Left ventricle myocardium inferior (tissue), 1 donor: ENCODE measurements at regions not wholly inside any gene's neighbourhood (a gene's known extent, or its start where the extent isn't known, plus 50 kb on each side); places are given as distances from the start of the nearest gene placed in this dataset.

ENCODE experiments used
- DNase-seq: peaks from one replicate; pipeline ENCODE4 v3.0.0-alpha.2; 2020
- H3K27ac ChIP-seq: fragments of 200-600 bp; replicated peaks from 2 replicates; pipeline ENCODE4 v1.8.0; 2021
- H3K27me3 ChIP-seq: fragments of 200-600 bp; 2 replicates; pipeline ENCODE4 v1.8.0; 2021; ENCODE audit warnings: low read depth
- H3K36me3 ChIP-seq: fragments of 200-600 bp; 2 replicates; pipeline ENCODE4 v1.8.0; 2021
- H3K4me1 ChIP-seq: fragments of 200-600 bp; 2 replicates; pipeline ENCODE4 v1.8.0; 2021
- H3K4me3 ChIP-seq: fragments of 200-600 bp; 2 replicates; pipeline ENCODE4 v1.8.0; 2021; ENCODE audit warnings: mild to moderate bottlenecking, moderate library complexity
- H3K9me3 ChIP-seq: fragments of 200-600 bp; replicated peaks from 2 replicates; pipeline ENCODE4 v1.8.0; 2021
- intact Hi-C: fragments of 100-400 bp; cut with micrococcal nuclease; formaldehyde crosslinking; loops from one replicate; pipeline ENCODE4 v1.11.0; 2022
- TF ChIP-seq, protein P1 (sequence below): fragments of 200-600 bp; IDR thresholded peaks from 2 replicates; pipeline ENCODE4 v1.8.0; 2021; ENCODE audit warnings: antibody characterized with exemption, mild to moderate bottlenecking, borderline replicate concordance
- donor health status: DM: no; HTN: yes; CAD: no; lungs with severe emphysema.

DNA sequence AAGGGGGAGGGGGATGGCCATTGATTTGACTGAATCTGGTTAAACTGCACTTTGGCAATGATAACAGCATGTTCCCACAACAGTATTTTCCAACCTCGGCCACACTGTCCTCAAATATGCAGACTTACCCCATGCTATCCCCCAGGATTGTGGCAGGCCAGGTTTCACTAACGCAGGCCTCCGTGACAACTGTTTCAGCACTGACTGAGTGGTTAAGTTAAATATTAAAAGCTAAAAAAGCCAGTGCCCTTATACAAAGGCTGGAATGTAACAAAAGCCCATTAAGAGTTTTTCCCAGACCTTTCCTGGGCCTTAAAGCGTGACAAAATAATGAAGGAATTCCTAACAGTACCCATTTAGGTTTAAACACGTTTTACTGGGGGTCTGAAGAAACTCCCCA is 202.9 kb downstream of the USP25 start:
- no peak overlapping the region for H3K27ac ChIP-seq
- no peak for DNase-seq
- H3K9me3 ChIP-seq: no peaks in the 10 kb centered on the region
- no peaks in the 10 kb centered on the region for H3K27me3 ChIP-seq
- H3K4me1 ChIP-seq: no peaks in the 10 kb centered on the region
- no peak overlapping the region for H3K4me3 ChIP-seq
- TF ChIP-seq, protein P1, sequence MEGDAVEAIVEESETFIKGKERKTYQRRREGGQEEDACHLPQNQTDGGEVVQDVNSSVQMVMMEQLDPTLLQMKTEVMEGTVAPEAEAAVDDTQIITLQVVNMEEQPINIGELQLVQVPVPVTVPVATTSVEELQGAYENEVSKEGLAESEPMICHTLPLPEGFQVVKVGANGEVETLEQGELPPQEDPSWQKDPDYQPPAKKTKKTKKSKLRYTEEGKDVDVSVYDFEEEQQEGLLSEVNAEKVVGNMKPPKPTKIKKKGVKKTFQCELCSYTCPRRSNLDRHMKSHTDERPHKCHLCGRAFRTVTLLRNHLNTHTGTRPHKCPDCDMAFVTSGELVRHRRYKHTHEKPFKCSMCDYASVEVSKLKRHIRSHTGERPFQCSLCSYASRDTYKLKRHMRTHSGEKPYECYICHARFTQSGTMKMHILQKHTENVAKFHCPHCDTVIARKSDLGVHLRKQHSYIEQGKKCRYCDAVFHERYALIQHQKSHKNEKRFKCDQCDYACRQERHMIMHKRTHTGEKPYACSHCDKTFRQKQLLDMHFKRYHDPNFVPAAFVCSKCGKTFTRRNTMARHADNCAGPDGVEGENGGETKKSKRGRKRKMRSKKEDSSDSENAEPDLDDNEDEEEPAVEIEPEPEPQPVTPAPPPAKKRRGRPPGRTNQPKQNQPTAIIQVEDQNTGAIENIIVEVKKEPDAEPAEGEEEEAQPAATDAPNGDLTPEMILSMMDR: no peak
- H3K36me3 ChIP-seq: no peaks in the 10 kb centered on the region
- intact Hi-C loops: no loop called here

DNA sequence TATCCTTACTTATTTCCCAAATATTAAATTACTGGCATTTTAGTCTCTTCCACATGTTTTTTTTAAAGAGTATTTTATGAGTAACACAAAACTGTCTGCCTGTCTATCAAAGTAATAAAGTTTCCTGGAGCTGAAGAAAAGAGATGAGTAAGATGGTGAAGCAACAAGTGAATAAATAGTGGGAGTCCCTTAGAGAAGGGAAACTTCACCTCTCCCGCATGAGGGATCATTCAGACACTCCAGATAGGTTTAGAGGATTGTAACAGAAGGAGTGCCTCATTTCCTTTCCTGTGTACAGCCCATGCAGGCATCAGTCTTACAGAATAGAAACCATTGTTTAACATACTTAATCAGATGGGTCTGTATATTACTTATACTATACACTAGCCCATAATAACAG is 205.7 kb downstream of the USP25 start:
- no peak for DNase-seq
- Histone ChIP-seq H3K27me3 (no peaks in the 10 kb centered on the region), H3K36me3 (no peaks in the 10 kb centered on the region), H3K4me1 (no peaks in the 10 kb centered on the region), H3K9me3 (no peaks in the 10 kb centered on the region), H3K4me3 (no peak overlapping the region), H3K27ac (no peak overlapping the region)
- intact Hi-C loops: no loop called here
- TF ChIP-seq, protein P1: no peak

DNA sequence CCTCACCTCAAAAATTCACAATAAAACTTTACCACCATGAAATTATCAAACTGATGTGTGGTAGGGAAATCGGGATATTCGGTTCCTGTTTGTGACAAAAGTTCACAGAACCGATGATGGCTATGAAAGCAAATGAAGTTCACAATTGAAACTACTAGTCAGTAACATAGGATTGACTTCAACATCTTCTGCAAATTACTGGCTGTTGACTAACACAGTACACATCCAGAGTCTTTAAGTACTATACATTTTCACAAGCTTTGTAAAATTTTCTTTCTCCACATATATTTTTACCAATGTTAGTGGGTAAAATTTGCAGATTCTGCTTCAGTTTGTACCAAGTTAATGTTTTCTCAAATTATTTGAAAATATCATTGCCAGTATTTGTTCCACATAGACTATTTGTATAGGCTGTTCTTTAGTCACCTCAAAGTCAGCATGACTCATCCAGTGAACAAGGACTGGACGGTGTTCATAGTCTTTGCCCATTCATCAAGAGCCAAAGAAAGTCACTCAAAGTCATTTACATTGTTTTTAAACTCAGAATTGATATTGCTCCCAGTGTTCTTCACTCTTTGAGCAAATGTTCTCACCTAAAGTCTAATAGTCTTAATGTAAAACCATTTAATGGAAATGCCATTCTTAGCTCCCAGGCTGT is 213.4 kb downstream of the USP25 start:
- no peak overlapping the region for H3K27ac ChIP-seq
- TF ChIP-seq, protein P1: no peak
- H3K9me3 ChIP-seq: no peaks in the 10 kb centered on the region
- H3K4me3 ChIP-seq: no peak overlapping the region
- H3K27me3 ChIP-seq: no peaks in the 10 kb centered on the region
- no peaks in the 10 kb centered on the region for H3K36me3 ChIP-seq
- H3K4me1 ChIP-seq: no peaks in the 10 kb centered on the region
- intact Hi-C loops: no loop called here
- DNase-seq: no peak

DNA sequence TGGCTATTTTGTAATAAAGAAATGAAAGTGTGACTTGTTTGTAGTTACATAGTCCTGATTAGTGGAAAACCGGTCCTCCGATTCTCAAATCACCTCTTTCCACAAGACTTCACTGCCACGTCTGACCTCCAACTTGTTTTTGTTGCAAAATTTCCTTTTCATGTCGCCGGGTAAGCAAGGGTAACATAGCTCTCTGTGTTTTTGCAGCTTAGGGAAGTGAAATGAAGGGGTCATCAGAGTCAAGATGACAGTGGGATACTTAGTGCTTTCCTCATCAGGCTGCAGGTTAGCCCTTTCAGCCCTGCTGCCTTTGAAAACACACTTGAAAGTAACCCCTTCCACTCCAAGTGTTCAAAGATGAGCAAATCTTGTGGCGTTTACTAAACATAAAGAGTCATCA is 217.9 kb downstream of the USP25 start:
- TF ChIP-seq, protein P1: no peak
- intact Hi-C loops: no loop called here

DNA sequence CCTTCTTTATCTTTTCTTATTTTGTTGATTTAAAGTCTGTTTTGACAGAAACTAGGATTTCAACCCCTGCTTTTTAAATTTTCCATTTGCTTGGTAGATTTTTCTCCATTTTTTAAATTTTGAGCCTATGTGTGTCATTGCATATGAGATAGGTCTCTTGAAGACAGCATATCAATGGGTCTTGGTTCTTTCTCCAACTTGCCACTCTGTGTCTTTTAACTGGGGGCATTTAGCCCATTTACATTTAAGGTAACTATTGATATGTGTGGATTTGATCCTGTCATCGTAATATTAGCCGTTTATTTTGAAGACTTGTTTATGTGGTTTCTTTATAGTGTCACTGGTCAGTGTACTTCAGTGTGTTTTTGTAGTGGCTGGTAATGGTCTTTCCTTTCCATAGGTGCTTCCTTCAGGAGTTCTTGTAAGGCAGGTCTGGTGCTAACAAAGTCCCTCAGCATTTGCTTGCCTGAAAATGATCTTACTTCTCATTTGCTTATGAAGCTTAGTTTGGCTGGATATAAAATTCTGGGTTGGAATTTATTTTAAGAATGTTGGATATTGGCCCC is 223.9 kb downstream of the USP25 start:
- H3K9me3 ChIP-seq: peaks cover 61% of the 10 kb centered on the region
- H3K4me1 ChIP-seq: no peaks in the 10 kb centered on the region
- TF ChIP-seq, protein P1: no peak
- H3K27me3 ChIP-seq: no peaks in the 10 kb centered on the region
- no peaks in the 10 kb centered on the region for H3K36me3 ChIP-seq
- no peak for DNase-seq
- H3K27ac ChIP-seq: no peak overlapping the region
- H3K4me3 ChIP-seq: no peak overlapping the region
- intact Hi-C loops: no loop called here

More for the DNA sequence above, 217.9 kb downstream of the USP25 start:
- Histone ChIP-seq H3K4me1 (no peaks in the 10 kb centered on the region), H3K9me3 (peaks cover 27% of the 10 kb centered on the region), H3K36me3 (no peaks in the 10 kb centered on the region), H3K27ac (no peak overlapping the region), H3K27me3 (no peaks in the 10 kb centered on the region), H3K4me3 (no peak overlapping the region)
- no peak for DNase-seq
